ENCODE measurements at regions not wholly inside any gene's neighbourhood (a gene's known extent, or its start where the extent isn't known, plus 50 kb on each side); places are given as distances from the start of the nearest gene placed in this dataset.
A peak's percentile ranks its signal among the peaks of the same experiment; 100 is the strongest.

GRCh38 chr5:158177146-158177545, 318.2 kb upstream of the CLINT1 start:
- Histone ChIP-seq H3K4me1 (peaks cover 6% of the 10 kb centered on the region), H3K27ac (no peak overlapping the region), H3K36me3 (replicated peaks in 1 of 2; ENCODE audit: insufficient read depth in 1 of 2, low read depth in 2 of 2) (no peaks in the 10 kb centered on the region), H3K4me3 (no peak overlapping the region), H3K27me3 (no peaks in the 10 kb centered on the region), H3K9me3 (no peaks in the 10 kb centered on the region)
- no peak for ATAC-seq
- intact Hi-C loops (cut with DNase I), result loop anchor here (10.0 kb wide), 1 partner anchor 518 kb away; no protein-coding TSS in a partner anchor
- no peak for DNase-seq
- TF ChIP-seq POLR2A (IDR thresholded peaks at IDR 0.05) (no peak), CTCF (IDR thresholded peaks at IDR 0.05) (no peak)

- DNase-seq, result peak in 2 of 4 donors; percentile 16 to 18
- no peaks in the 10 kb centered on the region for H3K36me3 ChIP-seq (replicated peaks in 1 of 2; ENCODE audit: insufficient read depth in 1 of 2, low read depth in 2 of 2)
- H3K27ac ChIP-seq, result no peak overlapping the region
Measured at GRCh38 chr5:158175934-158176481, 317.1 kb upstream of the CLINT1 start.

GRCh38 chr5:158174918-158175851, 316.2 kb upstream of the CLINT1 start:
- DNase-seq (peak; percentile 61 to 72 (median 70)), ATAC-seq (peak; percentile 76)
- Histone ChIP-seq H3K36me3 (replicated peaks in 1 of 2; ENCODE audit: insufficient read depth in 1 of 2, low read depth in 2 of 2) (no peaks in the 10 kb centered on the region), H3K27ac (no peak overlapping the region), H3K4me1 (peaks cover 9% of the 10 kb centered on the region), H3K4me3 (no peak overlapping the region), H3K9me3 (no peaks in the 10 kb centered on the region), H3K27me3 (no peaks in the 10 kb centered on the region)
- intact Hi-C loops (cut with DNase I), result loop anchor here (5.0 to 10.0 kb wide), 2 partner anchors 520 to 932 kb away; no protein-coding TSS in a partner anchor
- TF ChIP-seq POLR2A (IDR thresholded peaks at IDR 0.05), result no peak
- TF ChIP-seq CTCF (IDR thresholded peaks at IDR 0.05), result peak; percentile 45 to 87 (median 73)
- WGBS, 2 donors, result 21 to 23% methylated on average over 8 of the region's 8 CpGs

More at GRCh38 chr5:158175934-158176481, 317.1 kb upstream of the CLINT1 start:
- Histone ChIP-seq H3K27me3 (no peaks in the 10 kb centered on the region), H3K9me3 (no peaks in the 10 kb centered on the region), H3K4me1 (peaks cover 6% of the 10 kb centered on the region), H3K4me3 (no peak overlapping the region)
- ATAC-seq, result no peak
- intact Hi-C loops (cut with DNase I), result loop anchor here (10.0 kb wide), 1 partner anchor 519 kb away; no protein-coding TSS in a partner anchor
- TF ChIP-seq CTCF (IDR thresholded peaks at IDR 0.05) (no peak), POLR2A (IDR thresholded peaks at IDR 0.05) (no peak)
- WGBS, 2 donors, result 46 to 57% methylated on average over 6 of the region's 6 CpGs

GRCh38 chr5:158174026-158174425, 315.1 kb upstream of the CLINT1 start:
- no peaks in the 10 kb centered on the region for H3K9me3 ChIP-seq
- H3K4me1 ChIP-seq, result peaks cover 12% of the 10 kb centered on the region
- ATAC-seq (no peak), DNase-seq (no peak)
- WGBS, 2 donors, result 81 to 90% methylated on average over 4 of the region's 4 CpGs
- intact Hi-C loops (cut with DNase I), result loop anchor here (5.0 to 10.0 kb wide), 2 partner anchors 521 to 933 kb away; no protein-coding TSS in a partner anchor
- no peak overlapping the region for H3K4me3 ChIP-seq
- H3K36me3 ChIP-seq (replicated peaks in 1 of 2; ENCODE audit: insufficient read depth in 1 of 2, low read depth in 2 of 2), result no peaks in the 10 kb centered on the region
- no peak for TF ChIP-seq POLR2A (IDR thresholded peaks at IDR 0.05)
- TF ChIP-seq CTCF (IDR thresholded peaks at IDR 0.05), result no peak
- H3K27me3 ChIP-seq, result no peaks in the 10 kb centered on the region
- no peak overlapping the region for H3K27ac ChIP-seq
